B cell (primary cell): ENCODE measurements at regions not wholly inside any gene's neighbourhood (a gene's known extent, or its start where the extent isn't known, plus 50 kb on each side); places are given as distances from the start of the nearest gene placed in this dataset.

Experiments used
- ATAC-seq: fragments of 200-7000 bp; cut with Tn5 transposase; one replicate; pipeline ENCODE4 v1.10.0; 2021; ENCODE audit warnings: low read depth, mild to moderate bottlenecking, moderate number of reproducible peaks, moderate library complexity
- CTCF ChIA-PET: fragments of 350-600 bp; sonication (Branson Sonifier 250); formaldehyde crosslinking; loops from one replicate; lab custom pipeline; 2021; ENCODE audit warnings: antibody characterized with exemption, inconsistent platforms; lab: Charles Lee
- POLR2A ChIA-PET: fragments of 350-600 bp; sonication (Branson Sonifier 250); formaldehyde crosslinking; loops from one replicate; lab custom pipeline; 2021; ENCODE audit warnings: antibody characterized with exemption; lab: Charles Lee
- DNase-seq: peaks from one replicate; pipeline ENCODE4 v3.0.0; 2013
- H2AFZ ChIP-seq: 2 replicates; pipeline ENCODE4 v1.6.1; 2012; ENCODE audit warnings: mild to moderate bottlenecking, low read depth, low read length; ENCODE audit not compliant: insufficient read depth, poor library complexity, severe bottlenecking
- H3K27ac ChIP-seq, 2 donors: 1 replicate in 1 of 2; 2 replicates in 1 of 2; pipeline ENCODE4 v1.5.1; 2012 to 2013; ENCODE audit warnings: low read length in 2 of 2, mild to moderate bottlenecking in 2 of 2, moderate library complexity in 1 of 2
- H3K27me3 ChIP-seq, 4 experiments: fragments of 200-600 bp in 1 of 4; sonication (generic) in 1 of 4; replicated peaks in 1 of 4; 1 replicate in 2 of 4; 2 replicates in 2 of 4; pipeline versions ENCODE4 v1.6.1 to v1.7.0; 2013 to 2016; ENCODE audit warnings: low read length in 3 of 4, mild to moderate bottlenecking in 2 of 4, mixed read lengths in 1 of 4, moderate library complexity in 1 of 4; ENCODE audit not compliant: insufficient read depth in 4 of 4, control insufficient read depth in 3 of 4; ENCODE audit errors: control extremely low read depth in 1 of 4
- H3K36me3 ChIP-seq, 2 experiments: replicated peaks in 1 of 2; 1 replicate in 1 of 2; 2 replicates in 1 of 2; pipeline versions ENCODE4 v1.6.1 to v1.7.1; 2013; ENCODE audit warnings: low read length in 1 of 2; ENCODE audit not compliant: insufficient read depth in 2 of 2, control insufficient read depth in 1 of 2; ENCODE audit errors: control extremely low read depth in 1 of 2, extremely low read depth in 1 of 2
- H3K4me1 ChIP-seq, 2 donors: fragments of 200-600 bp in 1 of 2; sonication (generic) in 1 of 2; 1 replicate in 1 of 2; 2 replicates in 1 of 2; pipeline versions ENCODE4 v1.5.1 to v1.6.1; 2013 to 2017; ENCODE audit warnings: low read length in 2 of 2; ENCODE audit not compliant: control insufficient read depth in 2 of 2, insufficient read depth in 2 of 2
- H3K4me2 ChIP-seq: replicated peaks from 2 replicates; pipeline ENCODE3; 2012; ENCODE audit warnings: mild to moderate bottlenecking, low read depth, low read length; ENCODE audit not compliant: poor library complexity, severe bottlenecking
- H3K4me3 ChIP-seq, 5 experiments: fragments of 200-600 bp in 1 of 5; sonication (generic) in 1 of 5; 1 replicate in 3 of 5; 2 replicates in 2 of 5; pipeline versions ENCODE4 v1.5.1 to v1.7.0; 2011 to 2016; ENCODE audit warnings: low read length in 4 of 5, mild to moderate bottlenecking in 4 of 5, low read depth in 2 of 5, control low read depth in 1 of 5, moderate library complexity in 1 of 5; ENCODE audit not compliant: insufficient read depth in 1 of 5; ENCODE audit errors: control extremely low read depth in 1 of 5, extremely low read depth in 1 of 5
- H3K79me2 ChIP-seq: fragments of 200-600 bp; sonication (generic); one replicate; pipeline ENCODE4 v1.6.0; 2016; ENCODE audit warnings: low read length; ENCODE audit not compliant: control insufficient read depth, insufficient read depth
- H3K9ac ChIP-seq: fragments of 200-600 bp; sonication (generic); 2 replicates; pipeline ENCODE4 v1.6.1; 2017; ENCODE audit warnings: mild to moderate bottlenecking, low read length, moderate library complexity
- H3K9me3 ChIP-seq, 3 donors: one replicate each; pipeline versions ENCODE4 v1.6.1 to v1.7.1; 2013; ENCODE audit warnings: low read length in 2 of 3; ENCODE audit not compliant: control insufficient read depth in 2 of 3, insufficient read depth in 1 of 3; ENCODE audit errors: control extremely low read depth in 1 of 3
- H4K20me1 ChIP-seq: 2 replicates; pipeline ENCODE4 v1.6.0; 2012; ENCODE audit warnings: mild to moderate bottlenecking, low read length; ENCODE audit not compliant: insufficient read depth, control insufficient read depth, poor library complexity, severe bottlenecking
- H3K27ac Mint-ChIP-seq: one replicate; pipeline ENCODE4 v1.8.0; 2021; ENCODE audit warnings: mixed read lengths
- H3K27me3 Mint-ChIP-seq: one replicate; pipeline ENCODE4 v1.8.0; 2021; ENCODE audit warnings: mixed read lengths
- H3K4me1 Mint-ChIP-seq: one replicate; pipeline ENCODE4 v1.8.0; 2021; ENCODE audit warnings: mixed read lengths
- H3K4me3 Mint-ChIP-seq: one replicate; pipeline ENCODE4 v1.8.0; 2021; ENCODE audit warnings: mixed read lengths
- H3K9me3 Mint-ChIP-seq: one replicate; pipeline ENCODE4 v1.8.0; 2022; ENCODE audit warnings: mixed read lengths; ENCODE audit not compliant: insufficient read depth
- CTCF ChIP-seq: fragments of 200-600 bp; IDR thresholded peaks from one replicate; pipeline ENCODE4 v1.8.0; 2022; ENCODE audit warnings: antibody characterized with exemption, mild to moderate bottlenecking
- EZH2 ChIP-seq: IDR thresholded peaks from 2 replicates; pipeline ENCODE4 v1.6.1; 2012; ENCODE audit warnings: borderline replicate concordance, low read depth, mild to moderate bottlenecking, moderate library complexity, low read length; ENCODE audit not compliant: insufficient read depth, poor library complexity, severe bottlenecking
- WGBS: methylation state at CpG from one replicate; pipeline ENCODE4 v1.1.5; 2013; ENCODE audit warnings: missing lambda C conversion rate; ENCODE audit not compliant: insufficient coverage; 5-methylcytosine and 5-hydroxymethylcytosine counted together
- intact Hi-C: fragments of 100-400 bp; cut with micrococcal nuclease; formaldehyde crosslinking; loops from one replicate; pipeline ENCODE4 v1.10.0; 2022

DNA sequence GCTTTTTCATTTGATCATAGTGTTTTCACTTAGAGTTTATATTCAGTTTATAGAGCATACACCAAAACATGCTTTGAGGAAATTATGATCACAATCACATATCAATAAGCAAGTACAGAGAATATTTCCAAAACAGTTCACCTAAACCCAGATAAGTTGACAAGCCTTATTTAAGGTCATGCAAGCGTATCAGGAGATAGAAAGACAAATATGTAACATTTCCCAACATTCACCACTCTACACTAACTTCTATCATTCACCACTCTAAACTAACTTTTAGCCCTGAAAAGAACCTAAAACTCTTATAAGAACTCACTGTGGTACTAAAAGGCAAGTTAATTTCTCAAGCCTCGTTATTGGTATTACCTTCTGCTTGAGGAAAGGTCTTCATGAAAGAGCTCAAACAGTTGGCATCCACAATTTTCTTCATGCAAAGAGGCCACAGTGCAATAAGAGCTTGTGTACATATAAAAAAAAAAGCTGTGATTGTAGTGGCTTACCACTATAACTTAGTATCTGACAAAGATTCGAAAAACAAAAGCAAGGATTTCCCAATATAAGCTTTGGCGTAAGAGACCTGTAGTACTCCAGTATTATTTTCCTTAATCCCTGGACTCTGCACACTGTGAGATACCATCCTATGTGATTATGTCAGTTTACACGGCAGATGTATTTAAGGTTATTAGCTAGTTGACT, 903.3 kb downstream of the STIM2 start:
- Histone ChIP-seq H3K79me2 (no peaks in the 10 kb centered on the region), H4K20me1 (no peaks in the 10 kb centered on the region), H3K4me3 (no peak overlapping the region), H3K36me3 (no peaks in the 10 kb centered on the region), H3K4me2 (no peak overlapping the region), H3K27ac (no peak overlapping the region), H2AFZ (no peak overlapping the region), H3K27me3 (no peaks in the 10 kb centered on the region), H3K9me3 (peaks cover 0 to 3% (median 0%) of the 10 kb centered on the region in 3 donors), H3K9ac (no peak overlapping the region), H3K4me1 (no peaks in the 10 kb centered on the region)
- Mint-ChIP-seq H3K4me1 (no peaks in the 10 kb centered on the region), H3K27me3 (no peaks in the 10 kb centered on the region), H3K9me3 (no peaks in the 10 kb centered on the region), H3K27ac (no peak overlapping the region), H3K4me3 (no peak overlapping the region)
- POLR2A ChIA-PET = no interaction called here
- no peak for TF ChIP-seq EZH2
- no peak for TF ChIP-seq CTCF
- intact Hi-C loops = no loop called here
- CTCF ChIA-PET = no interaction called here
- WGBS = 100% methylated on average over 1 of the region's 5 CpGs
- DNase-seq (no peak), ATAC-seq (no peak)

DNA sequence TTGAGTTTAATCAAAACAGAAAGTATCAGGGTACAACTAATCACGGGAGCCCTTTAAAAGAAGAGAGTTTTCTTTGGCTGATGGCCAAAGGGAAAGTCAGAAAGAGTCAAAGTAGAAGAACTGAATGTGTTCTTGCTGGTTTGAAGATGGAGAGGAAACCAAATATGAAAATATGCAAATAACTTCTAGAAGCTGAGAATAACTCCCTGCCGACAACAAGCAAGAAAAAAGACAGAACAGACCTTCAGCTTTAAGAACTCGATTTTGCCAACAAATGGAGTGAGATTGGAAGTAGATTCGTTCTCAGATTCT, 903.8 kb downstream of the STIM2 start:
- WGBS = 65% methylated on average over 2 of the region's 4 CpGs
- ATAC-seq (no peak), DNase-seq (no peak)
- intact Hi-C loops = no loop called here
- H3K27me3 ChIP-seq = no peaks in the 10 kb centered on the region
- H4K20me1 ChIP-seq = no peaks in the 10 kb centered on the region
- H3K4me2 ChIP-seq = no peak overlapping the region
- H3K36me3 ChIP-seq = no peaks in the 10 kb centered on the region
- H3K4me3 ChIP-seq = no peak overlapping the region
- peaks cover 0 to 3% (median 0%) of the 10 kb centered on the region in 3 donors for H3K9me3 ChIP-seq
- Mint-ChIP-seq H3K4me3 (no peak overlapping the region), H3K9me3 (no peaks in the 10 kb centered on the region), H3K27ac (no peak overlapping the region), H3K27me3 (no peaks in the 10 kb centered on the region), H3K4me1 (no peaks in the 10 kb centered on the region)
- H3K79me2 ChIP-seq = no peaks in the 10 kb centered on the region
- ChIA-PET CTCF (no interaction called here), POLR2A (no interaction called here)
- H3K27ac ChIP-seq = no peak overlapping the region
- H3K9ac ChIP-seq = no peak overlapping the region
- no peak for TF ChIP-seq CTCF
- TF ChIP-seq EZH2 = no peak
- H2AFZ ChIP-seq = no peak overlapping the region
- H3K4me1 ChIP-seq = no peaks in the 10 kb centered on the region
